ENCODE measurements at regions not wholly inside any gene's neighbourhood (a gene's known extent, or its start where the extent isn't known, plus 50 kb on each side); places are given as distances from the start of the nearest gene placed in this dataset.

DNA sequence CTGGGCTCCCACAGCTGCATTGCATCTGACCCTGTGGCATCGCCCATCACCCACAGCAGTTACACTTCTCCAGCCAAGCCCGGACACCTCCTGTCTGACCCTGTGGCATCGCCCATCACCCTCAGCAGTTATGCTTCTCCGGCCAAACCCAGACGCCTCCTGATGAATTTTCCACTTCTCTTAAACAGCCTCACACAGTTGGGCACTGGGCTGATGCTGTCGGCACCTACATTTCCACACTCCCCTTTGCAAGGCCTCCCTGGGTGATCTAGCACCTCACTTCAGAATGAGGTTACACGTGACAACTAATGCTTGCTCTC, 175.2 kb upstream of the ARID1B start:
- H3K36me3 ChIP-seq (ENCODE audit: insufficient read depth): 0 out of 2 replicates have a peak, but pooled peaks cover 3% of the 10 kb centered on the region
- peaks cover 10% of the 10 kb centered on the region for H3K4me1 Mint-ChIP-seq
- no peak overlapping the region for H2AFZ ChIP-seq
- no peak overlapping the region for H3K4me2 ChIP-seq
- peaks cover 34% of the 10 kb centered on the region for H3K9me3 Mint-ChIP-seq
- H3K36me3 Mint-ChIP-seq (ENCODE audit: low read depth): peaks cover 18% of the 10 kb centered on the region
- no peaks in the 10 kb centered on the region for H4K20me1 ChIP-seq (replicated peaks; ENCODE audit: insufficient read depth)
- H3K27me3 Mint-ChIP-seq (ENCODE audit: insufficient read depth, low read depth, poor library complexity): peaks cover 5% of the 10 kb centered on the region
- H3K27ac Mint-ChIP-seq: no peak overlapping the region
- H3K4me1 ChIP-seq (ENCODE audit: insufficient read depth): peaks cover 3% of the 10 kb centered on the region; the same call in 1 of the 2 replicates
- DNase-seq (ENCODE audit: low spot score) (no peak), ATAC-seq (no peak)
- no peaks in the 10 kb centered on the region for H3F3A ChIP-seq (replicated peaks; ENCODE audit: low read depth)
- no peaks in the 10 kb centered on the region for H3K9me2 ChIP-seq (ENCODE audit: insufficient read depth)
- H3K4me3 ChIP-seq: no peak overlapping the region
- H3K27ac ChIP-seq (ENCODE audit: low read depth): no peak overlapping the region
- no peak for TF ChIP-seq STAT1 (IDR thresholded peaks at IDR 0.05; ENCODE audit: unreplicated experiment)
- TF ChIP-seq, protein P1, sequence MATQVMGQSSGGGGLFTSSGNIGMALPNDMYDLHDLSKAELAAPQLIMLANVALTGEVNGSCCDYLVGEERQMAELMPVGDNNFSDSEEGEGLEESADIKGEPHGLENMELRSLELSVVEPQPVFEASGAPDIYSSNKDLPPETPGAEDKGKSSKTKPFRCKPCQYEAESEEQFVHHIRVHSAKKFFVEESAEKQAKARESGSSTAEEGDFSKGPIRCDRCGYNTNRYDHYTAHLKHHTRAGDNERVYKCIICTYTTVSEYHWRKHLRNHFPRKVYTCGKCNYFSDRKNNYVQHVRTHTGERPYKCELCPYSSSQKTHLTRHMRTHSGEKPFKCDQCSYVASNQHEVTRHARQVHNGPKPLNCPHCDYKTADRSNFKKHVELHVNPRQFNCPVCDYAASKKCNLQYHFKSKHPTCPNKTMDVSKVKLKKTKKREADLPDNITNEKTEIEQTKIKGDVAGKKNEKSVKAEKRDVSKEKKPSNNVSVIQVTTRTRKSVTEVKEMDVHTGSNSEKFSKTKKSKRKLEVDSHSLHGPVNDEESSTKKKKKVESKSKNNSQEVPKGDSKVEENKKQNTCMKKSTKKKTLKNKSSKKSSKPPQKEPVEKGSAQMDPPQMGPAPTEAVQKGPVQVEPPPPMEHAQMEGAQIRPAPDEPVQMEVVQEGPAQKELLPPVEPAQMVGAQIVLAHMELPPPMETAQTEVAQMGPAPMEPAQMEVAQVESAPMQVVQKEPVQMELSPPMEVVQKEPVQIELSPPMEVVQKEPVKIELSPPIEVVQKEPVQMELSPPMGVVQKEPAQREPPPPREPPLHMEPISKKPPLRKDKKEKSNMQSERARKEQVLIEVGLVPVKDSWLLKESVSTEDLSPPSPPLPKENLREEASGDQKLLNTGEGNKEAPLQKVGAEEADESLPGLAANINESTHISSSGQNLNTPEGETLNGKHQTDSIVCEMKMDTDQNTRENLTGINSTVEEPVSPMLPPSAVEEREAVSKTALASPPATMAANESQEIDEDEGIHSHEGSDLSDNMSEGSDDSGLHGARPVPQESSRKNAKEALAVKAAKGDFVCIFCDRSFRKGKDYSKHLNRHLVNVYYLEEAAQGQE (IDR thresholded peaks at IDR 0.05; ENCODE audit: unreplicated experiment): no peak
- no peak for TF ChIP-seq POLR2AphosphoS5 (IDR thresholded peaks at IDR 0.05; ENCODE audit: low read depth)
- TF ChIP-seq JUNB (IDR thresholded peaks at IDR 0.05; ENCODE audit: unreplicated experiment): no peak
- no peak for TF ChIP-seq NANOG (IDR thresholded peaks at IDR 0.05; ENCODE audit: borderline replicate concordance)
- TF ChIP-seq CREB1 (CRISPR knock-in tag; IDR thresholded peaks at IDR 0.05; ENCODE audit: low read depth): no peak
- TF ChIP-seq, protein P2, sequence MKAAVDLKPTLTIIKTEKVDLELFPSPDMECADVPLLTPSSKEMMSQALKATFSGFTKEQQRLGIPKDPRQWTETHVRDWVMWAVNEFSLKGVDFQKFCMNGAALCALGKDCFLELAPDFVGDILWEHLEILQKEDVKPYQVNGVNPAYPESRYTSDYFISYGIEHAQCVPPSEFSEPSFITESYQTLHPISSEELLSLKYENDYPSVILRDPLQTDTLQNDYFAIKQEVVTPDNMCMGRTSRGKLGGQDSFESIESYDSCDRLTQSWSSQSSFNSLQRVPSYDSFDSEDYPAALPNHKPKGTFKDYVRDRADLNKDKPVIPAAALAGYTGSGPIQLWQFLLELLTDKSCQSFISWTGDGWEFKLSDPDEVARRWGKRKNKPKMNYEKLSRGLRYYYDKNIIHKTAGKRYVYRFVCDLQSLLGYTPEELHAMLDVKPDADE (IDR thresholded peaks at IDR 0.05): no peak
- TF ChIP-seq, protein P3, sequence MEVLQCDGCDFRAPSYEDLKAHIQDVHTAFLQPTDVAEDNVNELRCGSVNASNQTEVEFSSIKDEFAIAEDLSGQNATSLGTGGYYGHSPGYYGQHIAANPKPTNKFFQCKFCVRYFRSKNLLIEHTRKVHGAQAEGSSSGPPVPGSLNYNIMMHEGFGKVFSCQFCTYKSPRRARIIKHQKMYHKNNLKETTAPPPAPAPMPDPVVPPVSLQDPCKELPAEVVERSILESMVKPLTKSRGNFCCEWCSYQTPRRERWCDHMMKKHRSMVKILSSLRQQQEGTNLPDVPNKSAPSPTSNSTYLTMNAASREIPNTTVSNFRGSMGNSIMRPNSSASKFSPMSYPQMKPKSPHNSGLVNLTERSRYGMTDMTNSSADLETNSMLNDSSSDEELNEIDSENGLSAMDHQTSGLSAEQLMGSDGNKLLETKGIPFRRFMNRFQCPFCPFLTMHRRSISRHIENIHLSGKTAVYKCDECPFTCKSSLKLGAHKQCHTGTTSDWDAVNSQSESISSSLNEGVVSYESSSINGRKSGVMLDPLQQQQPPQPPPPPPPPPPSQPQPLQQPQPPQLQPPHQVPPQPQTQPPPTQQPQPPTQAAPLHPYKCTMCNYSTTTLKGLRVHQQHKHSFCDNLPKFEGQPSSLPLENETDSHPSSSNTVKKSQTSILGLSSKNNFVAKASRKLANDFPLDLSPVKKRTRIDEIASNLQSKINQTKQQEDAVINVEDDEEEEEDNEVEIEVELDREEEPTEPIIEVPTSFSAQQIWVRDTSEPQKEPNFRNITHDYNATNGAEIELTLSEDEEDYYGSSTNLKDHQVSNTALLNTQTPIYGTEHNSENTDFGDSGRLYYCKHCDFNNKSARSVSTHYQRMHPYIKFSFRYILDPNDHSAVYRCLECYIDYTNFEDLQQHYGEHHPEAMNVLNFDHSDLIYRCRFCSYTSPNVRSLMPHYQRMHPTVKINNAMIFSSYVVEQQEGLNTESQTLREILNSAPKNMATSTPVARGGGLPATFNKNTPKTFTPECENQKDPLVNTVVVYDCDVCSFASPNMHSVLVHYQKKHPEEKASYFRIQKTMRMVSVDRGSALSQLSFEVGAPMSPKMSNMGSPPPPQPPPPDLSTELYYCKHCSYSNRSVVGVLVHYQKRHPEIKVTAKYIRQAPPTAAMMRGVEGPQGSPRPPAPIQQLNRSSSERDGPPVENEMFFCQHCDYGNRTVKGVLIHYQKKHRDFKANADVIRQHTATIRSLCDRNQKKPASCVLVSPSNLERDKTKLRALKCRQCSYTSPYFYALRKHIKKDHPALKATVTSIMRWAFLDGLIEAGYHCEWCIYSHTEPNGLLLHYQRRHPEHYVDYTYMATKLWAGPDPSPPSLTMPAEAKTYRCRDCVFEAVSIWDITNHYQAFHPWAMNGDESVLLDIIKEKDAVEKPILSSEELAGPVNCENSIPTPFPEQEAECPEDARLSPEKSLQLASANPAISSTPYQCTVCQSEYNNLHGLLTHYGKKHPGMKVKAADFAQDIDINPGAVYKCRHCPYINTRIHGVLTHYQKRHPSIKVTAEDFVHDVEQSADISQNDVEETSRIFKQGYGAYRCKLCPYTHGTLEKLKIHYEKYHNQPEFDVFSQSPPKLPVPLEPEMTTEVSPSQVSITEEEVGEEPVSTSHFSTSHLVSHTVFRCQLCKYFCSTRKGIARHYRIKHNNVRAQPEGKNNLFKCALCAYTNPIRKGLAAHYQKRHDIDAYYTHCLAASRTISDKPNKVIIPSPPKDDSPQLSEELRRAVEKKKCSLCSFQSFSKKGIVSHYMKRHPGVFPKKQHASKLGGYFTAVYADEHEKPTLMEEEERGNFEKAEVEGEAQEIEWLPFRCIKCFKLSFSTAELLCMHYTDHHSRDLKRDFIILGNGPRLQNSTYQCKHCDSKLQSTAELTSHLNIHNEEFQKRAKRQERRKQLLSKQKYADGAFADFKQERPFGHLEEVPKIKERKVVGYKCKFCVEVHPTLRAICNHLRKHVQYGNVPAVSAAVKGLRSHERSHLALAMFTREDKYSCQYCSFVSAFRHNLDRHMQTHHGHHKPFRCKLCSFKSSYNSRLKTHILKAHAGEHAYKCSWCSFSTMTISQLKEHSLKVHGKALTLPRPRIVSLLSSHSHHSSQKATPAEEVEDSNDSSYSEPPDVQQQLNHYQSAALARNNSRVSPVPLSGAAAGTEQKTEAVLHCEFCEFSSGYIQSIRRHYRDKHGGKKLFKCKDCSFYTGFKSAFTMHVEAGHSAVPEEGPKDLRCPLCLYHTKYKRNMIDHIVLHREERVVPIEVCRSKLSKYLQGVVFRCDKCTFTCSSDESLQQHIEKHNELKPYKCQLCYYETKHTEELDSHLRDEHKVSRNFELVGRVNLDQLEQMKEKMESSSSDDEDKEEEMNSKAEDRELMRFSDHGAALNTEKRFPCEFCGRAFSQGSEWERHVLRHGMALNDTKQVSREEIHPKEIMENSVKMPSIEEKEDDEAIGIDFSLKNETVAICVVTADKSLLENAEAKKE (CRISPR knock-in tag; IDR thresholded peaks at IDR 0.05): no peak
- no peak for TF ChIP-seq ZNF331 (CRISPR knock-in tag; IDR thresholded peaks at IDR 0.05; ENCODE audit: low read depth)
- H3K79me2 ChIP-seq (replicated peaks; ENCODE audit: insufficient read depth): no peaks in the 10 kb centered on the region
- H3K4me3 Mint-ChIP-seq: no peak overlapping the region
- no peaks in the 10 kb centered on the region for H3K27me3 ChIP-seq (ENCODE audit: insufficient read depth)

Data from GM23338 (cell line).